NB4 (cell line): ENCODE measurements at regions not wholly inside any gene's neighbourhood (a gene's known extent, or its start where the extent isn't known, plus 50 kb on each side); places are given as distances from the start of the nearest gene placed in this dataset.

Source experiments
- CTCF ChIP-seq: IDR thresholded peaks from one replicate; pipeline ENCODE4 v1.5.1; 2012; ENCODE audit warnings: low read depth, low read length
- MAX ChIP-seq: IDR thresholded peaks from 2 replicates; pipeline ENCODE4 v1.6.1; 2011; ENCODE audit warnings: low read depth, low read length
- MYC ChIP-seq: IDR thresholded peaks from 2 replicates; pipeline ENCODE4 v1.6.1; 2011; ENCODE audit warnings: low read depth, low read length
- POLR2A ChIP-seq: IDR thresholded peaks from 2 replicates; pipeline ENCODE4 v1.6.1; 2011; ENCODE audit warnings: mild to moderate bottlenecking; ENCODE audit not compliant: insufficient read length; ENCODE audit errors: extremely low read depth

- TF ChIP-seq POLR2A: no peak
- TF ChIP-seq CTCF: no peak
- no peak for TF ChIP-seq MAX
- no peak for TF ChIP-seq MYC
Observed at GRCh38 chr13:109669956-109670355, 116.4 kb downstream of the IRS2 start.
